HCT116 (cell line): ENCODE measurements at regions not wholly inside any gene's neighbourhood (a gene's known extent, or its start where the extent isn't known, plus 50 kb on each side); places are given as distances from the start of the nearest gene placed in this dataset.
A peak's percentile ranks its signal among the peaks of the same experiment; 100 is the strongest.

Experiments
- ATAC-seq: fragments of 200-7000 bp; cut with Tn5 transposase; 2 replicates; pipeline ENCODE4 v1.9.1; 2020; ENCODE audit warnings: mild to moderate bottlenecking, moderate library complexity
- BruUV-seq: library from RNA; stranded (reverse); fragments of 400-500 nt; replicated peaks from 2 replicates; lab custom pipeline; 2021; lab: Mats Ljungman, UMichigan
- CTCF ChIA-PET: fragments of 300-600 bp; sonication (Branson Sonifier 250); formaldehyde crosslinking; loops from one replicate; lab custom pipeline; 2021; ENCODE audit warnings: antibody characterized with exemption; lab: Charles Lee
- POLR2A ChIA-PET: fragments of 300-600, 350-600 bp; sonication (Branson Sonifier 250); formaldehyde crosslinking; loops from one replicate; lab custom pipeline; 2021; ENCODE audit warnings: antibody characterized with exemption; lab: Charles Lee
- RAD21 ChIA-PET, 2 experiments: fragments of 300-600 bp; sonication (Branson Sonifier 250); formaldehyde crosslinking; loops; one replicate each; lab custom pipeline; 2023; ENCODE audit warnings: low total read pairs in 2 of 2; ENCODE audit not compliant: uncharacterized antibody in 2 of 2, unreplicated experiment in 2 of 2, low non-redundant PET in 1 of 2; lab: Charles Lee
- DNase-seq: peaks from one replicate; pipeline ENCODE4 v3.0.0-alpha.2; 2010; ENCODE audit warnings: low read depth, low spot score
- H2AFZ ChIP-seq: fragments of 200-600 bp; shearing (Covaris generic), sonication (generic); 2 replicates; pipeline ENCODE4 v1.6.1; 2017; ENCODE audit warnings: low read depth, mixed run types, mixed read lengths, antibody characterized with exemption, low read length; ENCODE audit not compliant: poor library complexity, severe bottlenecking
- H3K27ac ChIP-seq: 2 replicates; pipeline ENCODE4 v1.5.1; 2012; ENCODE audit warnings: low read depth, low read length
- H3K27me3 ChIP-seq: fragments of 200-600 bp; sonication (generic); 2 replicates; pipeline ENCODE4 v1.6.1; 2016; ENCODE audit warnings: mixed run types, low read length, mixed read lengths; ENCODE audit not compliant: insufficient read depth
- H3K36me3 ChIP-seq, 2 experiments: fragments of 200-500 bp in 1 of 2; fragments of 200-600 bp in 1 of 2; sonication (Bioruptor generic) in 1 of 2; sonication (generic) in 1 of 2; 2 replicates each; pipeline versions ENCODE4 v1.5.1 to v1.6.1; 2014 to 2016; ENCODE audit warnings: low read length in 2 of 2, inconsistent platforms in 1 of 2, mixed read lengths in 1 of 2, mixed run types in 1 of 2; ENCODE audit not compliant: insufficient read depth in 2 of 2, control insufficient read depth in 1 of 2
- H3K4me1 ChIP-seq, 2 experiments: fragments of 200-600 bp in 1 of 2; sonication (generic) in 1 of 2; 2 replicates each; pipeline versions ENCODE4 v1.5.1 to v1.6.1; 2012 to 2017; ENCODE audit warnings: low read length in 2 of 2, inconsistent platforms in 1 of 2, mild to moderate bottlenecking in 1 of 2, mixed read lengths in 1 of 2, mixed run types in 1 of 2, moderate library complexity in 1 of 2; ENCODE audit not compliant: insufficient read depth in 2 of 2, control insufficient read depth in 1 of 2
- H3K4me2 ChIP-seq: fragments of 200-600 bp; sonication (generic); 2 replicates; pipeline ENCODE4 v1.6.1; 2017; ENCODE audit warnings: mixed run types, low read length, mixed read lengths
- H3K4me3 ChIP-seq, 2 experiments: fragments of 200-600 bp in 1 of 2; sonication (generic) in 1 of 2; replicated peaks in 1 of 2; 2 replicates each; pipeline ENCODE4 v1.5.1; 2011 to 2016; ENCODE audit warnings: low read length in 2 of 2, control low read depth in 1 of 2, low read depth in 1 of 2, mild to moderate bottlenecking in 1 of 2, mixed read lengths in 1 of 2, mixed run types in 1 of 2
- H3K79me2 ChIP-seq: fragments of 200-600 bp; sonication (generic); 2 replicates; pipeline ENCODE4 v1.6.1; 2017; ENCODE audit warnings: mild to moderate bottlenecking, mixed run types, low read length, moderate library complexity, mixed read lengths; ENCODE audit not compliant: insufficient read depth
- H3K9ac ChIP-seq: fragments of 200-600 bp; sonication (generic); 2 replicates; pipeline ENCODE4 v1.6.1; 2016; ENCODE audit warnings: low read length, mixed read lengths
- H3K9me2 ChIP-seq: fragments of 200-600 bp; sonication (generic), shearing (Covaris generic); 2 replicates; pipeline ENCODE4 v1.6.1; 2017; ENCODE audit warnings: mixed run types, mild to moderate bottlenecking, moderate library complexity; ENCODE audit not compliant: insufficient read depth
- H3K9me3 ChIP-seq, 2 experiments: fragments of 200-500 bp in 1 of 2; fragments of 200-600 bp in 1 of 2; sonication (Bioruptor generic) in 1 of 2; sonication (generic) in 1 of 2; 2 replicates each; pipeline ENCODE4 v1.6.1; 2014 to 2017; ENCODE audit warnings: low read length in 2 of 2, mixed read lengths in 2 of 2, inconsistent platforms in 1 of 2, low read depth in 1 of 2, mild to moderate bottlenecking in 1 of 2, mixed run types in 1 of 2, moderate library complexity in 1 of 2; ENCODE audit not compliant: control insufficient read depth in 1 of 2, insufficient read depth in 1 of 2
- H4K20me1 ChIP-seq: fragments of 200-600 bp; sonication (generic), shearing (Covaris generic); 2 replicates; pipeline ENCODE4 v1.6.1; 2017; ENCODE audit warnings: mixed run types, mild to moderate bottlenecking, moderate library complexity; ENCODE audit not compliant: insufficient read depth
- ATF3 ChIP-seq: IDR thresholded peaks from 2 replicates; pipeline ENCODE4 v1.6.1; 2012
- CBX3 ChIP-seq: IDR thresholded peaks from 2 replicates; pipeline ENCODE4 v1.6.1; 2012; ENCODE audit warnings: low read depth
- CEBPB ChIP-seq: IDR thresholded peaks from 2 replicates; pipeline ENCODE4 v1.6.1; 2012; ENCODE audit warnings: low read depth
- CTCF ChIP-seq, 3 experiments: fragments of 200-600 bp in 1 of 3; sonication (generic) in 1 of 3; IDR thresholded peaks in 2 of 3; conservative IDR thresholded peaks in 1 of 3; 2 replicates each; pipeline ENCODE4 v1.5.1; 2012 to 2017; ENCODE audit warnings: low read depth in 2 of 3, low read length in 2 of 3, antibody characterized with exemption in 1 of 3, borderline replicate concordance in 1 of 3, control low read depth in 1 of 3, mild to moderate bottlenecking in 1 of 3, mixed read lengths in 1 of 3, mixed run types in 1 of 3, moderate library complexity in 1 of 3; ENCODE audit not compliant: insufficient read depth in 1 of 3
- EZH2 ChIP-seq: fragments of 200-600 bp; sonication (generic); IDR thresholded peaks from 2 replicates; pipeline ENCODE4 v1.6.1; 2017; ENCODE audit warnings: antibody characterized with exemption, mixed run types
- JUND ChIP-seq: IDR thresholded peaks from 2 replicates; pipeline ENCODE4 v1.6.1; 2012
- POLR2AphosphoS5 ChIP-seq: IDR thresholded peaks from 2 replicates; pipeline ENCODE4 v1.6.1; 2011; ENCODE audit warnings: mild to moderate bottlenecking, low read depth, low read length, moderate library complexity
- RAD21 ChIP-seq: IDR thresholded peaks from 2 replicates; pipeline ENCODE4 v1.6.1; 2012; ENCODE audit warnings: low read depth, mild to moderate bottlenecking
- SIN3A ChIP-seq: IDR thresholded peaks from 2 replicates; pipeline ENCODE4 v1.6.1; 2012; ENCODE audit warnings: low read depth
- ZFX ChIP-seq: fragments of 450-650 bp; IDR thresholded peaks from 2 replicates; pipeline ENCODE4 v1.6.1; 2017
- ZNF274 ChIP-seq: fragments of 200-500 bp; sonication (Bioruptor generic); IDR thresholded peaks from 2 replicates; pipeline ENCODE4 v1.6.1; 2014; ENCODE audit warnings: mild to moderate bottlenecking, low read depth, low read length, inconsistent platforms
- intact Hi-C: fragments of 100-400 bp; cut with micrococcal nuclease; formaldehyde crosslinking; loops from 2 replicates; pipeline ENCODE4 v1.10.0; 2022
- TF ChIP-seq, protein P1 (sequence below): IDR thresholded peaks from 2 replicates; pipeline ENCODE4 v1.6.1; 2012; ENCODE audit warnings: low read depth
- TF ChIP-seq, protein P2 (sequence below): IDR thresholded peaks from 2 replicates; pipeline ENCODE4 v1.6.1; 2011; ENCODE audit warnings: mild to moderate bottlenecking, low read length, moderate library complexity; ENCODE audit not compliant: insufficient replicate concordance; ENCODE audit errors: extremely low read depth

DNA sequence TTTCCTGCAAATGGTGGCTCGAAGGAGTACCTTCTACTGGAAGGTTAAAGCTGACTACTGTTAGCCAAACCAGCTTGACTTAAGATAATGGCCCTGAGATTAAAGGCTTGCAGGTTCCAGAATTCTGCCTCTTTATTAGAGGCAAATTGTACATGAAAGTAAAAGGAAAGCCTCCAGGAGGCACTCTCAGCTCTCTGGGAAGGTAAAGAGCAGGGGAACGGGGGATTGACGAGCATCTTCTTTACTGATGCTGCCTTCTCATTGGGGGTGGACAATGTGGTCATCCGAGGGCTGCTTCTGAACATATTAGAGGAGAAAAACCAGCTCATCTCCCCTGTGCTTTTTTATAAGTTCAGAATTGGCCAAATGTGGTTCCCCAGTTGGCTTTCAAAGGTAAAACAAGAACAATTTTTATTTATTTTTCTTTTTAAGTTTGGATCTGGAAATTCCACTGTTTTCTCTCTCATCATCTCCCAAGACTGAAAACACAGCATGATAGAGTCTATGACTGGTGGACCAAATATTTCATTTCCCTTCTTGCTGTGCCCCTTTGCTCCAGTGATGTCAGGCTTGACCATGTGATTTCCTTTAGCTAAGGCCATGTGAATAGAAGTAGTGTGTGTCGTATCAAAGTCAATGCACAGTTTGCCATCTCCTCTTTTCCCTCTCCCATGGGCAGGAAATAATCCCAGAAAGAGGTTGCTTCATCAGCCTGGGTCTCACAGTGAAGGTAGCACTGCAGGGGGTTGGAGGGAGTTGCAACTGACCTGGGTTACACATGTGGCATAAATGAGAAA lies 292.7 kb downstream of the PRDM2 start:
- Histone ChIP-seq H3K9me2 (no peaks in the 10 kb centered on the region), H3K9ac (no peak overlapping the region), H3K79me2 (no peaks in the 10 kb centered on the region), H3K27ac (no peak overlapping the region), H3K4me3 (no peak overlapping the region), H4K20me1 (no peaks in the 10 kb centered on the region), H3K4me1 (no peaks in the 10 kb centered on the region), H3K36me3 (no peaks in the 10 kb centered on the region), H2AFZ (no peak overlapping the region), H3K4me2 (no peak overlapping the region), H3K9me3 (no peaks in the 10 kb centered on the region), H3K27me3 (0 out of 2 replicates have a peak, but pooled peaks cover 5% of the 10 kb centered on the region)
- CTCF ChIA-PET = no interaction called here
- RAD21 ChIA-PET = no interaction called here
- TF ChIP-seq ZFX (no peak), SIN3A (no peak), CEBPB (no peak), CBX3 (no peak), CTCF (IDR thresholded peaks at IDR 0.05 in 2 of 3, conservative IDR thresholded peaks at IDR 0.05 in 1 of 3; ENCODE audit: borderline replicate concordance in 1 of 3, insufficient read depth in 1 of 3, low read depth in 2 of 3, low read length in 2 of 3) (0 out of 6 replicates have a peak, but pooled peaks of 1 of the 3 experiments have one; percentile 14), POLR2AphosphoS5 (no peak), ATF3 (no peak), RAD21 (peak; percentile 35; the same call in 1 of the 2 replicates), JUND (no peak), EZH2 (no peak), ZNF274 (no peak)
- TF ChIP-seq, protein P1, sequence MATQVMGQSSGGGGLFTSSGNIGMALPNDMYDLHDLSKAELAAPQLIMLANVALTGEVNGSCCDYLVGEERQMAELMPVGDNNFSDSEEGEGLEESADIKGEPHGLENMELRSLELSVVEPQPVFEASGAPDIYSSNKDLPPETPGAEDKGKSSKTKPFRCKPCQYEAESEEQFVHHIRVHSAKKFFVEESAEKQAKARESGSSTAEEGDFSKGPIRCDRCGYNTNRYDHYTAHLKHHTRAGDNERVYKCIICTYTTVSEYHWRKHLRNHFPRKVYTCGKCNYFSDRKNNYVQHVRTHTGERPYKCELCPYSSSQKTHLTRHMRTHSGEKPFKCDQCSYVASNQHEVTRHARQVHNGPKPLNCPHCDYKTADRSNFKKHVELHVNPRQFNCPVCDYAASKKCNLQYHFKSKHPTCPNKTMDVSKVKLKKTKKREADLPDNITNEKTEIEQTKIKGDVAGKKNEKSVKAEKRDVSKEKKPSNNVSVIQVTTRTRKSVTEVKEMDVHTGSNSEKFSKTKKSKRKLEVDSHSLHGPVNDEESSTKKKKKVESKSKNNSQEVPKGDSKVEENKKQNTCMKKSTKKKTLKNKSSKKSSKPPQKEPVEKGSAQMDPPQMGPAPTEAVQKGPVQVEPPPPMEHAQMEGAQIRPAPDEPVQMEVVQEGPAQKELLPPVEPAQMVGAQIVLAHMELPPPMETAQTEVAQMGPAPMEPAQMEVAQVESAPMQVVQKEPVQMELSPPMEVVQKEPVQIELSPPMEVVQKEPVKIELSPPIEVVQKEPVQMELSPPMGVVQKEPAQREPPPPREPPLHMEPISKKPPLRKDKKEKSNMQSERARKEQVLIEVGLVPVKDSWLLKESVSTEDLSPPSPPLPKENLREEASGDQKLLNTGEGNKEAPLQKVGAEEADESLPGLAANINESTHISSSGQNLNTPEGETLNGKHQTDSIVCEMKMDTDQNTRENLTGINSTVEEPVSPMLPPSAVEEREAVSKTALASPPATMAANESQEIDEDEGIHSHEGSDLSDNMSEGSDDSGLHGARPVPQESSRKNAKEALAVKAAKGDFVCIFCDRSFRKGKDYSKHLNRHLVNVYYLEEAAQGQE = no peak
- TF ChIP-seq, protein P2, sequence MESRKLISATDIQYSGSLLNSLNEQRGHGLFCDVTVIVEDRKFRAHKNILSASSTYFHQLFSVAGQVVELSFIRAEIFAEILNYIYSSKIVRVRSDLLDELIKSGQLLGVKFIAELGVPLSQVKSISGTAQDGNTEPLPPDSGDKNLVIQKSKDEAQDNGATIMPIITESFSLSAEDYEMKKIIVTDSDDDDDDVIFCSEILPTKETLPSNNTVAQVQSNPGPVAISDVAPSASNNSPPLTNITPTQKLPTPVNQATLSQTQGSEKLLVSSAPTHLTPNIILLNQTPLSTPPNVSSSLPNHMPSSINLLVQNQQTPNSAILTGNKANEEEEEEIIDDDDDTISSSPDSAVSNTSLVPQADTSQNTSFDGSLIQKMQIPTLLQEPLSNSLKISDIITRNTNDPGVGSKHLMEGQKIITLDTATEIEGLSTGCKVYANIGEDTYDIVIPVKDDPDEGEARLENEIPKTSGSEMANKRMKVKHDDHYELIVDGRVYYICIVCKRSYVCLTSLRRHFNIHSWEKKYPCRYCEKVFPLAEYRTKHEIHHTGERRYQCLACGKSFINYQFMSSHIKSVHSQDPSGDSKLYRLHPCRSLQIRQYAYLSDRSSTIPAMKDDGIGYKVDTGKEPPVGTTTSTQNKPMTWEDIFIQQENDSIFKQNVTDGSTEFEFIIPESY = no peak
- intact Hi-C loops = no loop called here
- POLR2A ChIA-PET = no interaction called here
- ATAC-seq = no peak
- no TSS peak for BruUV-seq
- no peak for DNase-seq
